ENCODE measurements at regions not wholly inside any gene's neighbourhood (a gene's known extent, or its start where the extent isn't known, plus 50 kb on each side); places are given as distances from the start of the nearest gene placed in this dataset.

- H3K36me3 Mint-ChIP-seq (ENCODE audit: insufficient read depth), result no peaks in the 10 kb centered on the region
- DNase-seq (no peak), ATAC-seq (replicated peaks) (no peak)
- peaks cover 0 to 7% of the 10 kb centered on the region in 2 donors for H3K27me3 Mint-ChIP-seq
- no peaks in the 10 kb centered on the region for H3K9me3 Mint-ChIP-seq
- H3K4me3 Mint-ChIP-seq, result no peak overlapping the region
- no peak overlapping the region for H3K27ac Mint-ChIP-seq
- H3K4me1 Mint-ChIP-seq (ENCODE audit: low read depth in 2 of 2), result peaks cover 0 to 2% of the 10 kb centered on the region in 2 donors
These were observed 231.2 kb upstream of the TPRG1 start for GRCh38 chr3:188940573-188940932.

DNA sequence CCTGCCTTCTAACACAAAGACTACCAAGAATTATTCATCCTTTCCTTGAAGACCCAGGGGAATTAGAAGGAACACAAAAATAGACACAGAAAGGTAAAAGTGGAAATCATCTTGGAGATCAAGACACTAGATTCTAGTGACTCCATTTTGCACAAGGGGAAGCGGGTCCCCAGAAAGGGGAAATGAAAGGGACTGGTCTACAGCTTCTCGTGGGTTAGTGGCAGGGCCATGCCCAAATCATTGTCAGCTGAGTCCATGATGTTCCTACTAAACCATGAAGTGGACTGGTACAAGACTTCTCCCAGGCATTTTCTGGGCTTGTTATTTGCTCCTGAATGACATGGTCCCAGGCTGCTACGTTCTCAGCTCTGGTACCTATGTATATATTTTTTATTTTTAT, 230.7 kb upstream of the TPRG1 start:
- H3K27ac Mint-ChIP-seq, result no peak overlapping the region
- no peaks in the 10 kb centered on the region for H3K36me3 Mint-ChIP-seq (ENCODE audit: insufficient read depth)
- ATAC-seq (replicated peaks), result no peak
- no peak for DNase-seq
- H3K27me3 Mint-ChIP-seq, result peaks cover 0 to 9% of the 10 kb centered on the region in 2 donors
- no peak overlapping the region for H3K4me3 Mint-ChIP-seq
- H3K9me3 Mint-ChIP-seq, result no peaks in the 10 kb centered on the region
- H3K4me1 Mint-ChIP-seq (ENCODE audit: low read depth in 2 of 2), result peaks cover 0 to 2% of the 10 kb centered on the region in 2 donors

- no peaks in the 10 kb centered on the region for H3K9me3 Mint-ChIP-seq
These were observed 229.6 kb upstream of the TPRG1 start for GRCh38 chr3:188942191-188942590.

DNA sequence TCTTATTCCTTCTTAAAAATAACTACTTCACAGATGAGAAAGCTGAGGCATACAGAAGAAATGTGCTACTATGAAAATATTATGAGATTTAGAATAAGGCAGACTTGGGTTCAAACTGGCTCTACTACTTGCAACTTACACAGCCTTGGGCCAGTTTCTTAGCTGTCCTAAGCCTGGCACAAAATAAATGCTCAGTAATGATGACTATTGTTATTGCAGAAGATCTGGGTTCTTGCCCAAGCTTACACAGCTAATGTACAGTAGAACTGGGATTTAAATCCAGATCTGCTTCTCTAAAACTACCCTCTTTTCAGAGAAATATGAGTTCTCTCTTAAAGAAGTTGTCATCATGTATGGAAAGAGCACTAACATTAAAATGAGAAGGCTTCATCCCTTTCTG, 228.2 kb upstream of the TPRG1 start:
- DNase-seq, result no peak
- ATAC-seq (replicated peaks), result no peak
- H3K9me3 Mint-ChIP-seq, result no peaks in the 10 kb centered on the region
- no peak overlapping the region for H3K27ac Mint-ChIP-seq
- H3K4me1 Mint-ChIP-seq (ENCODE audit: low read depth in 2 of 2), result peaks cover 0 to 3% of the 10 kb centered on the region in 2 donors
- peaks cover 0 to 26% of the 10 kb centered on the region in 2 donors for H3K27me3 Mint-ChIP-seq
- H3K4me3 Mint-ChIP-seq, result no peak overlapping the region
- no peaks in the 10 kb centered on the region for H3K36me3 Mint-ChIP-seq (ENCODE audit: insufficient read depth)

More at GRCh38 chr3:188942191-188942590, 229.6 kb upstream of the TPRG1 start:
- DNase-seq, result no peak
- H3K27me3 Mint-ChIP-seq, result peaks cover 0 to 14% of the 10 kb centered on the region in 2 donors
- H3K4me1 Mint-ChIP-seq (ENCODE audit: low read depth in 2 of 2), result peaks cover 0 to 2% of the 10 kb centered on the region in 2 donors
- H3K27ac Mint-ChIP-seq, result no peak overlapping the region
- ATAC-seq (replicated peaks), result no peak
- H3K4me3 Mint-ChIP-seq, result no peak overlapping the region
- H3K36me3 Mint-ChIP-seq (ENCODE audit: insufficient read depth), result no peaks in the 10 kb centered on the region

- H3K36me3 Mint-ChIP-seq (ENCODE audit: insufficient read depth), result no peaks in the 10 kb centered on the region
- no peak overlapping the region for H3K27ac Mint-ChIP-seq
- no peaks in the 10 kb centered on the region for H3K9me3 Mint-ChIP-seq
- H3K4me3 Mint-ChIP-seq, result no peak overlapping the region
- peaks cover 0 to 3% of the 10 kb centered on the region in 2 donors for H3K4me1 Mint-ChIP-seq (ENCODE audit: low read depth in 2 of 2)
- DNase-seq (no peak), ATAC-seq (replicated peaks) (no peak)
- H3K27me3 Mint-ChIP-seq, result peaks cover 0 to 31% of the 10 kb centered on the region in 2 donors
These were observed 227.7 kb upstream of the TPRG1 start for GRCh38 chr3:188944108-188944507.

- DNase-seq, result no peak
- Mint-ChIP-seq H3K27me3 (peaks cover 0 to 40% of the 10 kb centered on the region in 2 donors), H3K36me3 (ENCODE audit: insufficient read depth) (no peaks in the 10 kb centered on the region), H3K9me3 (no peaks in the 10 kb centered on the region), H3K4me1 (ENCODE audit: low read depth in 2 of 2) (peaks cover 0 to 3% of the 10 kb centered on the region in 2 donors), H3K27ac (no peak overlapping the region), H3K4me3 (peak overlapping the region in 1 of 2 donors; percentile 40)
- no peak for ATAC-seq (replicated peaks)
These were observed 225.2 kb upstream of the TPRG1 start for GRCh38 chr3:188946351-188947240.

DNA sequence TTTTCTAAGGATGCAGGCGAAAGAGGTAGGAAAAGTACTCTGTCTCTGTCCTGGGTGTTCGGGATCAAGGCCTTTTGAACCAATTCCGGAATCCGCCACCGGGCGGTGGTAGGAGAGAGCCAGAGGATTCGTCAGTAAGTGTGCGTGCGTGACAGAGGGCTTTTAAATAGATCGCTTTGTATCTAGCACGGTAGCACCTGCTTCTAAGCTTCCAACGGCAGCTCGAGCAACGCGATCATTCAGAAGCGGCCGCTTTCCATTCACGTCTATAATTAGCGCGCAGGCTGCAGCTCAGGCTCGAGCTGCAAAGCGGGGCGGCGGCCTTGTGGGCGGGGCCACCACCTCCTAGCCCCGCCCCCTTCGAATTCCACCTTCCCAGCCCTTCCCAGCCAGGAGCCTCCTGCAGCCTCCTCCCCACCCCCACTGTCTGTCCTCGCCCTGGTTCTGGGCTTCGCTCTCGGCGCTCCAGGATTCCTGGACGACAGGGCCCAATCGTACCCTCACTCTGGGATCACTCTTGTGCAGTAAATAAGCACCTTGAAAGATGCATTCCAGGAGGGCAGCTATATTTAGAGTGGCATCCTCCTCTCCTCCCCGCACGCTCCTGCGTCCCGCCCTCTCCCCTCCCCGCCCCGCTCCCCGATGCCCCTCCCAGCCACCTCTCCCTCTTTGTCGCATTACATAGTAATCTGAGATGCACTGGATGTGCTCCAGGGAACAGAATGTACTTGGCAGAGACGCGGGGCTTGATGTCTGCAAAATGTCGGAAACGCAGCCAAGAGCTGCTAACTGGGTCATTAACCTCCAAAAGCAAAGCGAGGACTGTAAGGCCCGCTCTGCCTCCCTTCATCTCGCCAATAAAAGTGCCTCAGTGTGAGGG, 224.1 kb upstream of the TPRG1 start:
- Mint-ChIP-seq H3K27ac (no peak overlapping the region), H3K4me3 (peak overlapping the region in 1 of 2 donors; percentile 40), H3K4me1 (ENCODE audit: low read depth in 2 of 2) (peaks cover 0 to 3% of the 10 kb centered on the region in 2 donors), H3K27me3 (peaks cover 0 to 40% of the 10 kb centered on the region in 2 donors), H3K36me3 (ENCODE audit: insufficient read depth) (no peaks in the 10 kb centered on the region), H3K9me3 (no peaks in the 10 kb centered on the region)
- DNase-seq, result no peak
- no peak for ATAC-seq (replicated peaks)

DNA sequence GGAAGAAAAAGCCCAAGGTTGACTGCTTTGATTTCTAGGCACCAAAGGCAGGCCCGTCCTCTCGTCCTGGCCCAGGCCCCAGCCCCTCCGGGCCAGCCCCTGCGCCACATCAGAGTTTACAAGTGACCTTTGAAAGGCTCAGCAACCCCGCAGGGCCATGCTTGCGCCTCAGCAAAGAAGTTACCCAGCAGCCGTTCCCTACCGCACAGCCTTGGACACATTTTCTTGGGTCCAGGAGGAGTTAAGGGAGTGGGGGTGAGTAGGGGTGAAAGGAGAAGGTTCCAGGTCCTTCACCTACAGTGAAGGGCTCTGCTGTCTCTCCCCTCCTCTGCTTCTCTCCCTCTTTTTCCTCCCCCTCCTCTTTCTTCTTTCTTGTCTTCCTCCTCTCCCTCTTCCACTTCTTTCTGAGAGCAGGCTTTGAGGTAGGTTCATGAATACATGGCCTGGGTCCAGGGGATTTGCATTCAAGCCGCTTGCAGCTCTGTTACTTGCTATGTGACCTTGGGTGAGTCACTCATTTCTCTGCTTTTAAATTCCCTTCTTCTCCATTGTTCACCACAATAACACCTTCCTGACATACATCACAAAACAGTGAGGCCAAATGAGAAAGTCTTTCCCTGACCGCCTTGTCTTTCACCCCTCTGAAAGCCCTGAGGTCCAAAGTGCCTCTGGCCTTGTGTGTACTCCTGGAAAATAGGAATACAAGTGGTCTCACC, 223.3 kb upstream of the TPRG1 start:
- H3K4me3 Mint-ChIP-seq, result no peak overlapping the region
- no peaks in the 10 kb centered on the region for H3K9me3 Mint-ChIP-seq
- no peak for ATAC-seq (replicated peaks)
- peaks cover 0 to 40% of the 10 kb centered on the region in 2 donors for H3K27me3 Mint-ChIP-seq
- DNase-seq, result no peak
- H3K27ac Mint-ChIP-seq, result no peak overlapping the region
- H3K4me1 Mint-ChIP-seq (ENCODE audit: low read depth in 2 of 2), result peaks cover 0 to 1% of the 10 kb centered on the region in 2 donors
- no peaks in the 10 kb centered on the region for H3K36me3 Mint-ChIP-seq (ENCODE audit: insufficient read depth)

GRCh38 chr3:188948997-188949389, 222.8 kb upstream of the TPRG1 start:
- ATAC-seq (replicated peaks) (no peak), DNase-seq (no peak)
- Mint-ChIP-seq H3K27ac (no peak overlapping the region), H3K36me3 (ENCODE audit: insufficient read depth) (no peaks in the 10 kb centered on the region), H3K4me1 (ENCODE audit: low read depth in 2 of 2) (peaks cover 0 to 1% of the 10 kb centered on the region in 2 donors), H3K9me3 (no peaks in the 10 kb centered on the region), H3K4me3 (no peak overlapping the region), H3K27me3 (peaks cover 0 to 40% of the 10 kb centered on the region in 2 donors)

DNA sequence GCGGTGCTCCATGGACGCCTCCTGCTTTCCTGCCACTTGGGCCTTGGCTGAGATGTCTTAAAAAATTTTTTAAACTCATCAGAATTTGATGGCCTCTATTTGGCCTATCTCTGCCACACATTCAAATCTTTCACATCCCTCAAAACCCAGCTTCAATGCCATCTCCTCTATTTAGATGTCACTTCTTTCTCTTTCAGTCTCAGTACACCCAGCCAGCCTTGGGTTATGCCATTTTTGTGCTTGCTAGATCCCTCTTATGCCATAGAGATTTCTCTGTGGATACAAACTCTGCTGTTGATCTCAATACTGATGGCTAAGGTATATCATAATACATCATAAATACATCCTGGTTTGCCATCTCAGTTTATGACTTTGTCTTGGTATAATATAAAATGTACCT, 222.3 kb upstream of the TPRG1 start:
- no peak overlapping the region for H3K4me3 Mint-ChIP-seq
- H3K4me1 Mint-ChIP-seq (ENCODE audit: low read depth in 2 of 2), result peaks cover 0 to 1% of the 10 kb centered on the region in 2 donors
- no peak overlapping the region for H3K27ac Mint-ChIP-seq
- no peaks in the 10 kb centered on the region for H3K9me3 Mint-ChIP-seq
- H3K27me3 Mint-ChIP-seq, result peaks cover 0 to 40% of the 10 kb centered on the region in 2 donors
- no peak for ATAC-seq (replicated peaks)
- H3K36me3 Mint-ChIP-seq (ENCODE audit: insufficient read depth), result no peaks in the 10 kb centered on the region
- DNase-seq, result no peak

GRCh38 chr3:188949996-188950395, 221.8 kb upstream of the TPRG1 start:
- peak overlapping the region in 1 of 2 donors; percentile 1 for H3K27ac Mint-ChIP-seq
- H3K4me3 Mint-ChIP-seq, result no peak overlapping the region

GRCh38 chr3:188950832-188951489, 220.8 kb upstream of the TPRG1 start:
- H3K9me3 Mint-ChIP-seq, result no peaks in the 10 kb centered on the region
- peaks cover 0 to 1% of the 10 kb centered on the region in 2 donors for H3K4me1 Mint-ChIP-seq (ENCODE audit: low read depth in 2 of 2)
- H3K4me3 Mint-ChIP-seq, result no peak overlapping the region
- DNase-seq, result no peak
- peaks cover 0 to 31% of the 10 kb centered on the region in 2 donors for H3K27me3 Mint-ChIP-seq
- peak overlapping the region; percentile 1 to 30 for H3K27ac Mint-ChIP-seq
- ATAC-seq (replicated peaks), result peak; percentile 21
- no peaks in the 10 kb centered on the region for H3K36me3 Mint-ChIP-seq (ENCODE audit: insufficient read depth)

More at GRCh38 chr3:188949996-188950395, 221.8 kb upstream of the TPRG1 start:
- Mint-ChIP-seq H3K4me1 (ENCODE audit: low read depth in 2 of 2) (peaks cover 0 to 1% of the 10 kb centered on the region in 2 donors), H3K36me3 (ENCODE audit: insufficient read depth) (no peaks in the 10 kb centered on the region), H3K9me3 (no peaks in the 10 kb centered on the region), H3K27me3 (peaks cover 0 to 38% of the 10 kb centered on the region in 2 donors)
- DNase-seq, result no peak
- no peak for ATAC-seq (replicated peaks)
